NCI-H2196 treated with DMSO at 0.1 percent for 48 hours (cell line): ENCODE measurements at regions not wholly inside any gene's neighbourhood (a gene's known extent, or its start where the extent isn't known, plus 50 kb on each side); places are given as distances from the start of the nearest gene placed in this dataset.
"Not testable (repeated sequence)": the region's sequence is repeated elsewhere in the genome, so short reads cannot be mapped to it uniquely, and the experiment has no call there.

Experiments
- DNase-seq: peaks from one replicate; lab custom pipeline; 2025; ENCODE audit not compliant: unreplicated experiment; lab: John Stamatoyannopoulos, UW

- DNase-seq: no peak
Measured at GRCh38 chr4:137957806-137958205, 284.3 kb downstream of the SLC7A11 start.

GRCh38 chr4:137956256-137956655 lies 285.9 kb downstream of the SLC7A11 start:
- no peak for DNase-seq

GRCh38 chr4:137955595-137955994 lies 286.6 kb downstream of the SLC7A11 start:
- no peak for DNase-seq

GRCh38 chr4:137952116-137952515 lies 290.0 kb downstream of the SLC7A11 start:
- DNase-seq: no peak

- DNase-seq: no peak
Measured at GRCh38 chr4:137950286-137950685, 291.9 kb downstream of the SLC7A11 start.

GRCh38 chr4:137949746-137950145 lies 292.4 kb downstream of the SLC7A11 start:
- DNase-seq: no peak

GRCh38 chr4:137946453-137947174 lies 295.5 kb downstream of the SLC7A11 start:
- no peak for DNase-seq

- DNase-seq: not testable (repeated sequence)
Measured at GRCh38 chr4:137942815-137943214, 299.3 kb downstream of the SLC7A11 start.

GRCh38 chr4:137942015-137942515 lies 300.1 kb downstream of the SLC7A11 start:
- DNase-seq: not testable (repeated sequence)

GRCh38 chr4:137934911-137935310 lies 307.2 kb downstream of the SLC7A11 start:
- no peak for DNase-seq

- DNase-seq: no peak
Measured at GRCh38 chr4:137934046-137934445, 308.1 kb downstream of the SLC7A11 start.

- DNase-seq: no peak
Measured at GRCh38 chr4:137927972-137928371, 314.2 kb downstream of the SLC7A11 start.

GRCh38 chr4:137923494-137923893 lies 318.7 kb downstream of the SLC7A11 start:
- DNase-seq: no peak

- DNase-seq: no peak
Measured at GRCh38 chr4:137922721-137923120, 319.4 kb downstream of the SLC7A11 start.

- no peak for DNase-seq
Measured at GRCh38 chr4:137909529-137910309, 332.4 kb downstream of the SLC7A11 start.

GRCh38 chr4:137905930-137906329 lies 336.2 kb downstream of the SLC7A11 start:
- no peak for DNase-seq

GRCh38 chr4:137901114-137901513 lies 341.0 kb downstream of the SLC7A11 start:
- no peak for DNase-seq

GRCh38 chr4:137896221-137896737 lies 345.9 kb downstream of the SLC7A11 start:
- no peak for DNase-seq

GRCh38 chr4:137895515-137895914 lies 346.6 kb downstream of the SLC7A11 start:
- DNase-seq: not testable (repeated sequence)

GRCh38 chr4:137892134-137892533 lies 350.0 kb downstream of the SLC7A11 start:
- no peak for DNase-seq

GRCh38 chr4:137890812-137891211 lies 351.3 kb downstream of the SLC7A11 start:
- DNase-seq: no peak

GRCh38 chr4:137881641-137882040 lies 349.3 kb upstream of the PCDH18 start:
- DNase-seq: no peak
